Chondrocyte (in vitro differentiated cells): ENCODE measurements at regions not wholly inside any gene's neighbourhood (a gene's known extent, or its start where the extent isn't known, plus 50 kb on each side); places are given as distances from the start of the nearest gene placed in this dataset.

Experiments used
- DNase-seq: peaks from one replicate; pipeline ENCODE4 v3.0.0; 2021; ENCODE audit warnings: mixed read lengths, low spot score
- H3K27ac Mint-ChIP-seq: one replicate; pipeline ENCODE4 v1.8.0; 2021; ENCODE audit warnings: mild to moderate bottlenecking, moderate library complexity, mixed read lengths; ENCODE audit not compliant: unreplicated experiment
- H3K27me3 Mint-ChIP-seq: 2 replicates; pipeline ENCODE4 v1.8.0; 2021; ENCODE audit warnings: low read depth, mixed read lengths
- H3K36me3 Mint-ChIP-seq: 2 replicates; pipeline ENCODE4 v1.8.0; 2021; ENCODE audit warnings: low read depth, mixed read lengths
- H3K4me1 Mint-ChIP-seq: 2 replicates; pipeline ENCODE4 v1.8.0; 2021; ENCODE audit warnings: low read depth, mild to moderate bottlenecking, mixed read lengths
- H3K4me3 Mint-ChIP-seq: one replicate; pipeline ENCODE4 v1.8.0; 2021; ENCODE audit warnings: mild to moderate bottlenecking, moderate library complexity, mixed read lengths; ENCODE audit not compliant: unreplicated experiment
- H3K9me3 Mint-ChIP-seq: 2 replicates; pipeline ENCODE4 v1.8.0; 2021; ENCODE audit warnings: low read depth, mixed read lengths
- TF ChIP-seq, protein P1 (sequence below): fragments of 200-600 bp; sonication (generic); IDR thresholded peaks from 2 replicates; pipeline ENCODE4 v1.5.0; 2021; ENCODE audit warnings: antibody characterized with exemption, mild to moderate bottlenecking, moderate library complexity

DNA sequence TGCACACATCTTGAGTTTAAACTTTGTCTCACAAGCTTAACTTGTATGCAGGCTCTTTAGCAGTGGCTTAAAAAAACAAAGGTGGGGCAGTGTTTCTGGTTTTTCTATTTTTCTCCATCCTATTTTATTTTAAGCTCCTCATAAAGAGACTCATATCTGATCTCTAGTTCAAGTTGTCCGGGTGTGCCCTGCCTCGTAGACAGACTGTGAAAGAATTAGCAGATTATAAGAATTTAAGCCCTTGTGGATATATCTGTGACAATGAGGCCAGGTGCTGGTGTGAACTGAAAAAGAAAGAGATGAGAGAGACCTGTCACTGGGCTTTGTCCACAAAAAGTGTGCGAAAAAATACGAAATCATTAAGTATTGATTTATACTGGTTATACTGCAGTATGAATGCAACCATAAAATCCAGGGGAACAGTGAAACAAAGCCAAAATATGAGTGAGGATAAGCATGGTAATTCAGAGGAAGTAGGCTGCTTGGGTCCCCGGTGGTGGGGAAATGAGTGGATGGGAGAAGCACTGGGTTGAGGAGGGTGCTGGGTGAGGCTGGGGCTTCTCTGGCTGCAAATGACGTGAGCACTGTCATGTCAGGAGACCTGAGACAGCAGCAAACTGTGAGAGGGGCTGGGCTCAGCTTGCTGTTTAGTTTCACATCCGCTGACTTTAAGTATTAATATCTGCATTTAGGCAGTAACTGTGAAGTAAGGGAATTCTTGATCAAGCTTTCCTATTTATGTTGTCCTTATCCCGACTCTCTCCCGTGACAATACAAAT lies 179.7 kb upstream of the ANKRD55 start:
- no peaks in the 10 kb centered on the region for H3K9me3 Mint-ChIP-seq
- H3K36me3 Mint-ChIP-seq = no peaks in the 10 kb centered on the region
- H3K4me1 Mint-ChIP-seq = peaks cover 49% of the 10 kb centered on the region
- no peaks in the 10 kb centered on the region for H3K27me3 Mint-ChIP-seq
- no peak for DNase-seq
- TF ChIP-seq, protein P1, sequence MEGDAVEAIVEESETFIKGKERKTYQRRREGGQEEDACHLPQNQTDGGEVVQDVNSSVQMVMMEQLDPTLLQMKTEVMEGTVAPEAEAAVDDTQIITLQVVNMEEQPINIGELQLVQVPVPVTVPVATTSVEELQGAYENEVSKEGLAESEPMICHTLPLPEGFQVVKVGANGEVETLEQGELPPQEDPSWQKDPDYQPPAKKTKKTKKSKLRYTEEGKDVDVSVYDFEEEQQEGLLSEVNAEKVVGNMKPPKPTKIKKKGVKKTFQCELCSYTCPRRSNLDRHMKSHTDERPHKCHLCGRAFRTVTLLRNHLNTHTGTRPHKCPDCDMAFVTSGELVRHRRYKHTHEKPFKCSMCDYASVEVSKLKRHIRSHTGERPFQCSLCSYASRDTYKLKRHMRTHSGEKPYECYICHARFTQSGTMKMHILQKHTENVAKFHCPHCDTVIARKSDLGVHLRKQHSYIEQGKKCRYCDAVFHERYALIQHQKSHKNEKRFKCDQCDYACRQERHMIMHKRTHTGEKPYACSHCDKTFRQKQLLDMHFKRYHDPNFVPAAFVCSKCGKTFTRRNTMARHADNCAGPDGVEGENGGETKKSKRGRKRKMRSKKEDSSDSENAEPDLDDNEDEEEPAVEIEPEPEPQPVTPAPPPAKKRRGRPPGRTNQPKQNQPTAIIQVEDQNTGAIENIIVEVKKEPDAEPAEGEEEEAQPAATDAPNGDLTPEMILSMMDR = no peak
- no peak overlapping the region for H3K27ac Mint-ChIP-seq
- no peak overlapping the region for H3K4me3 Mint-ChIP-seq

DNA sequence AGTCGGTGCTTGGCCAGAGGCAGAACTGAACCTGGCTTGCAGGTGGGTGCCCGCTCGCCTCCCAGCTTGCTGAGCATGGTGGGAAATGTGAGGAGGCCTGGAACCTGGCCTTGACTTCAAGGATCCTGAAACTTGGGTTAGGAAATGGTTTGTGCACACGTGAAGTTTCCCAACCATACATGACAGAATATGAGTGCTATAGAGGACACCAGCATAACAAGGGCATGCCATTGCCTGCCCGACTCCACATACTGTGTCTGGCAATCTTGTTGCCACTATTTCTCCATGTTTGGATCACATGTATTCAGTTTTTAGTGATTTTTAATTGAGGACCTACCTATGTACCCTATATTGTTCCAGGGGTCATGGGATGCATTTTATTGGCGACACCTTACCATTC lies 177.6 kb upstream of the ANKRD55 start:
- no peak for DNase-seq
- no peak overlapping the region for H3K4me3 Mint-ChIP-seq
- H3K36me3 Mint-ChIP-seq = no peaks in the 10 kb centered on the region
- H3K4me1 Mint-ChIP-seq = peaks cover 35% of the 10 kb centered on the region
- no peak overlapping the region for H3K27ac Mint-ChIP-seq
- TF ChIP-seq, protein P1 = no peak
- H3K27me3 Mint-ChIP-seq = no peaks in the 10 kb centered on the region
- H3K9me3 Mint-ChIP-seq = no peaks in the 10 kb centered on the region

DNA sequence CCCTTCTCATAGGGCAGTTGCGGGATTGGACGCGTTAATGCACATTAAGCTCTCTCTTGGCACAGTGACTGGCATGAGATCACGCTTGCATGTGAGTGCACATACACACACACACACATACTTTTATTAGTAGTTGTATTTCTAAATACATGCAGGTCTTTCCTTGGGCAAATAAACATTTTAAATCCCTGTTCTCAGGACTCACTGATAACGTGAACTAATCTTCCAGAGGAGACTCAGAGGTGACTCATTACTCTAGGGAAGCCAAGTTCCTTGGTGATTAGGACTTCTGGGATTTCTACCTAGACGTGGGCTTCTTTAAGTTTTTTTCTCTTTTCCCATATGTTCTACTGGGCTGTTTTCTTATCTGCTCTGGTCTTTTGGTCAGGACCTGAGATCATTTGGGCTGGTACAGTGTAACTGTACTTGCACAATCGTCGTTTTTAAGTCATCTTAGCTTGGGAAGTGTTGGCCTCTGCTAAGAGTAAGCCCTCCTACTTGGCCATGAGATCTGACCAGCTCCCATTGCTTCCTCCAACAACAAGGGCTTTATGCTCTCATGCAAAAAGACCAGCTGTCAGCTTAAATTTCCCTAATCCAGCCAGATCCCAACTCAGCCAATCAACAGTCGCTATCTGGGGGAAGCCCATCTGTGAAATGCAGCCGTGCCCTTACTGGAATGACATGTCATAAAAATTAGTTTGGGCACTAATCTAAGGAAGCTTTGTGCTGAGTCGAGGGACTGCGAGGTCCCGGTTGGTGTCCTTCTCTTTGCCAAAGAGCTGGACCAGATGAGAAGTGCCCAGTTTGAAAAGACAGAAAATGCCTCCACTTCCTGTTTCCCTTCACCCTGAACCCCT lies 176.4 kb upstream of the ANKRD55 start:
- H3K4me3 Mint-ChIP-seq = no peak overlapping the region
- H3K9me3 Mint-ChIP-seq = no peaks in the 10 kb centered on the region
- peaks cover 31% of the 10 kb centered on the region for H3K4me1 Mint-ChIP-seq
- TF ChIP-seq, protein P1 = no peak
- H3K27me3 Mint-ChIP-seq = no peaks in the 10 kb centered on the region
- no peak overlapping the region for H3K27ac Mint-ChIP-seq
- no peaks in the 10 kb centered on the region for H3K36me3 Mint-ChIP-seq
- DNase-seq = no peak

GRCh38 chr5:56406838-56407237 lies 173.7 kb upstream of the ANKRD55 start:
- Mint-ChIP-seq H3K9me3 (no peaks in the 10 kb centered on the region), H3K4me3 (no peak overlapping the region), H3K27ac (no peak overlapping the region), H3K27me3 (no peaks in the 10 kb centered on the region), H3K4me1 (peaks cover 17% of the 10 kb centered on the region), H3K36me3 (no peaks in the 10 kb centered on the region)
- DNase-seq = no peak
- TF ChIP-seq, protein P1 = no peak

- no peak overlapping the region for H3K27ac Mint-ChIP-seq
- no peak for DNase-seq
- no peak overlapping the region for H3K4me3 Mint-ChIP-seq
Measured at GRCh38 chr5:56406221-56406620, 173.1 kb upstream of the ANKRD55 start.

More at GRCh38 chr5:56406221-56406620, 173.1 kb upstream of the ANKRD55 start:
- Mint-ChIP-seq H3K36me3 (no peaks in the 10 kb centered on the region), H3K4me1 (peaks cover 17% of the 10 kb centered on the region), H3K9me3 (no peaks in the 10 kb centered on the region), H3K27me3 (no peaks in the 10 kb centered on the region)
- TF ChIP-seq, protein P1 = no peak
